CD4-positive, alpha-beta memory T cell (primary cell): ENCODE measurements at regions not wholly inside any gene's neighbourhood (a gene's known extent, or its start where the extent isn't known, plus 50 kb on each side); places are given as distances from the start of the nearest gene placed in this dataset.

Experiments used
- CTCF ChIA-PET: fragments of 350-600 bp; sonication (Branson Sonifier 250); formaldehyde crosslinking; loops from one replicate; lab custom pipeline; 2021; ENCODE audit warnings: inconsistent platforms; ENCODE audit not compliant: partially characterized antibody; lab: Charles Lee
- POLR2A ChIA-PET: fragments of 350-600 bp; sonication (Branson Sonifier 250); formaldehyde crosslinking; loops from one replicate; lab custom pipeline; 2021; ENCODE audit not compliant: partially characterized antibody; lab: Charles Lee
- DNase-seq, 5 donors: peaks; one replicate each; pipeline versions ENCODE4 v3.0.0 to v3.0.0-alpha.2; 2020 to 2022; ENCODE audit warnings: mixed read lengths in 1 of 5
- H3K27ac ChIP-seq: one replicate; pipeline ENCODE4 v1.7.0; 2013; ENCODE audit warnings: low read depth, low read length
- H3K27me3 ChIP-seq: 2 replicates; pipeline ENCODE4 v1.7.0; 2013; ENCODE audit warnings: mild to moderate bottlenecking, low read length, moderate library complexity; ENCODE audit not compliant: insufficient read depth
- H3K36me3 ChIP-seq: 2 replicates; pipeline ENCODE4 v1.7.0; 2013; ENCODE audit warnings: mild to moderate bottlenecking, low read length, moderate library complexity; ENCODE audit not compliant: insufficient read depth
- H3K4me1 ChIP-seq: 2 replicates; pipeline ENCODE4 v1.7.0; 2013; ENCODE audit warnings: mild to moderate bottlenecking, low read length, moderate library complexity; ENCODE audit not compliant: insufficient read depth
- H3K4me3 ChIP-seq, 2 donors: one replicate each; pipeline ENCODE4 v1.7.0; 2013; ENCODE audit warnings: low read length in 2 of 2, mild to moderate bottlenecking in 1 of 2
- H3K9me3 ChIP-seq, 2 donors: one replicate each; pipeline ENCODE4 v1.7.0; 2013; ENCODE audit warnings: low read length in 2 of 2, control low read depth in 1 of 2; ENCODE audit not compliant: control insufficient read depth in 1 of 2
- H3K27ac Mint-ChIP-seq, 7 donors: one replicate each; pipeline ENCODE4 v1.8.0; 2020 to 2021; ENCODE audit warnings: mixed read lengths in 7 of 7, mild to moderate bottlenecking in 6 of 7, inconsistent platforms in 3 of 7, moderate library complexity in 3 of 7
- H3K27me3 Mint-ChIP-seq, 2 donors: one replicate each; pipeline ENCODE4 v1.8.0; 2020 to 2021; ENCODE audit warnings: mixed read lengths in 2 of 2
- H3K36me3 Mint-ChIP-seq, 2 donors: one replicate each; pipeline ENCODE4 v1.8.0; 2020 to 2021; ENCODE audit warnings: mixed read lengths in 2 of 2, inconsistent platforms in 1 of 2, mild to moderate bottlenecking in 1 of 2
- H3K4me1 Mint-ChIP-seq, 4 donors: one replicate each; pipeline ENCODE4 v1.8.0; 2020 to 2021; ENCODE audit warnings: mixed read lengths in 4 of 4, mild to moderate bottlenecking in 1 of 4
- H3K4me3 Mint-ChIP-seq, 8 donors: one replicate each; pipeline ENCODE4 v1.8.0; 2020 to 2021; ENCODE audit warnings: mixed read lengths in 8 of 8, mild to moderate bottlenecking in 7 of 8, moderate library complexity in 6 of 8, inconsistent platforms in 3 of 8
- H3K9me3 Mint-ChIP-seq, 8 donors: one replicate each; pipeline ENCODE4 v1.8.0; 2020 to 2021; ENCODE audit warnings: mixed read lengths in 8 of 8, mild to moderate bottlenecking in 5 of 8, inconsistent platforms in 3 of 8, moderate library complexity in 1 of 8
- intact Hi-C: fragments of 100-400 bp; cut with micrococcal nuclease; formaldehyde crosslinking; loops from one replicate; pipeline ENCODE4 v1.15.1; 2023

DNA sequence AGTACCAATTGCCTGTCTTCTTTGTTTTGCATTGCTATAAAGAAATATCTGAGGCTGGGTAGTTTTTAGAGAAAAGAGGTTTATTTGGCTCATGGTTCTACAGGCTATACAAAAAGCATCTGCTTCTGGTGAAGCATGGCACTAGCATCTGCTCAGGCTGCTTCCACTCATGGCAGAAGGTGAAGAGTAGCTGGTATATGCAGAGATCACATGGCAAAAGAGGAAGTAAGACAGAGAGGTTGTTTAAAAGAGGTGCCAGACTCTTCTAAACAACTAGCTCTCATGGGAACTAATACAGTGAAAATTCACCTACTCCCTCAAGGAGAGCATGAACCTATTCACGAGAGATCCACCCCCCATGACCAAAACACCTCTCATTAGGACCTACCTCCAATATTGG is 56.7 kb upstream of the GUCA2B start:
- ChIA-PET POLR2A (no interaction called here), CTCF (no interaction called here)
- Mint-ChIP-seq H3K9me3 (peaks cover 0 to 28% (median 15%) of the 10 kb centered on the region in 8 donors), H3K4me3 (no peak overlapping the region), H3K4me1 (no peaks in the 10 kb centered on the region), H3K27me3 (peaks cover 18 to 23% of the 10 kb centered on the region in 2 donors), H3K27ac (no peak overlapping the region), H3K36me3 (peaks cover 0 to 3% of the 10 kb centered on the region in 2 donors)
- H3K36me3 ChIP-seq, result no peaks in the 10 kb centered on the region
- peaks cover 6% of the 10 kb centered on the region for H3K27me3 ChIP-seq
- no peaks in the 10 kb centered on the region for H3K4me1 ChIP-seq
- intact Hi-C loops, result no loop called here
- H3K4me3 ChIP-seq, result no peak overlapping the region
- no peaks in the 10 kb centered on the region for H3K9me3 ChIP-seq
- no peak for DNase-seq
- no peak overlapping the region for H3K27ac ChIP-seq

GRCh38 chr1:42089246-42089645 is 64.0 kb upstream of the GUCA2B start:
- no peak overlapping the region for H3K4me3 ChIP-seq
- no peaks in the 10 kb centered on the region for H3K27me3 ChIP-seq
- Mint-ChIP-seq H3K27me3 (peaks cover 18 to 20% of the 10 kb centered on the region in 2 donors), H3K4me3 (no peak overlapping the region), H3K36me3 (peaks cover 5 to 6% of the 10 kb centered on the region in 2 donors), H3K9me3 (peaks cover 0 to 47% (median 27%) of the 10 kb centered on the region in 8 donors), H3K27ac (no peak overlapping the region), H3K4me1 (peaks cover 0 to 6% (median 0%) of the 10 kb centered on the region in 4 donors)
- H3K36me3 ChIP-seq, result no peaks in the 10 kb centered on the region
- intact Hi-C loops, result no loop called here
- ChIA-PET POLR2A (no interaction called here), CTCF (no interaction called here)
- no peak overlapping the region for H3K27ac ChIP-seq
- no peaks in the 10 kb centered on the region for H3K9me3 ChIP-seq
- DNase-seq, result no peak
- no peaks in the 10 kb centered on the region for H3K4me1 ChIP-seq

- POLR2A ChIA-PET, result no interaction called here
- no peak for DNase-seq
- Mint-ChIP-seq H3K36me3 (peaks cover 4 to 6% of the 10 kb centered on the region in 2 donors), H3K9me3 (peaks cover 0 to 34% (median 23%) of the 10 kb centered on the region in 8 donors), H3K27ac (no peak overlapping the region), H3K4me3 (no peak overlapping the region), H3K27me3 (peaks cover 17 to 21% of the 10 kb centered on the region in 2 donors), H3K4me1 (peaks cover 0 to 6% (median 0%) of the 10 kb centered on the region in 4 donors)
- Histone ChIP-seq H3K36me3 (no peaks in the 10 kb centered on the region), H3K27ac (no peak overlapping the region), H3K4me3 (no peak overlapping the region), H3K4me1 (no peaks in the 10 kb centered on the region), H3K9me3 (no peaks in the 10 kb centered on the region), H3K27me3 (no peaks in the 10 kb centered on the region)
- CTCF ChIA-PET, result no interaction called here
- intact Hi-C loops, result no loop called here
Measured at GRCh38 chr1:42086146-42086545, 67.1 kb upstream of the GUCA2B start.

- H3K27ac Mint-ChIP-seq, result no peak overlapping the region
- ChIA-PET POLR2A (no interaction called here), CTCF (no interaction called here)
- no peaks in the 10 kb centered on the region for H3K36me3 ChIP-seq
- H3K4me1 ChIP-seq, result no peaks in the 10 kb centered on the region
- no peaks in the 10 kb centered on the region for H3K9me3 ChIP-seq
- no peak overlapping the region for H3K4me3 ChIP-seq
- H3K9me3 Mint-ChIP-seq, result peaks cover 0 to 36% (median 23%) of the 10 kb centered on the region in 8 donors
- H3K27me3 Mint-ChIP-seq, result peaks cover 17 to 21% of the 10 kb centered on the region in 2 donors
- no peaks in the 10 kb centered on the region for H3K27me3 ChIP-seq
- no peak overlapping the region for H3K27ac ChIP-seq
- peak overlapping the region in 2 of 8 donors; percentile 22 to 32 for H3K4me3 Mint-ChIP-seq
- DNase-seq, result no peak
- intact Hi-C loops, result no loop called here
- peaks cover 0 to 6% (median 0%) of the 10 kb centered on the region in 4 donors for H3K4me1 Mint-ChIP-seq
- peaks cover 5 to 6% of the 10 kb centered on the region in 2 donors for H3K36me3 Mint-ChIP-seq
Measured at GRCh38 chr1:42085596-42085995, 67.6 kb upstream of the GUCA2B start.

DNA sequence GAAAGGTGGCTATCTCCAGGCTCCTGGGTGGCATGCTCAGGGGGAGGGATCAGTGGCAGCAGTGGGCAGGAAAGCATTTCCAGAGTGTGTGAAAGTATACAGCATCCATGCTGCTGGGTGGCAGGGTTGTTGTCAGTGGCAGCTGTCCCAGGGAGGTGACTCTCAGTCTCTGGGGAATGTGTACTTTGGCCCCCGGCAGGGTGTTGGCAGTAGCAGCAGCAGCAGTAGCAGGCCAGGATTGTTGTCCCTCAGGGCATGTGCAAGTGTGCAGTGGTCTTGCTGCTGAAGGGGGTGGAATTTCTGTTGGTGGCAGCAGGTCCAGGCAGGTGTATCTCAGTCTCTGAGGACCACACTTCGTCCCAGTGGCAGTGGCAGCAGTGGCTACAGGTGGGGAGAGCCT is 71.7 kb upstream of the GUCA2B start:
- Mint-ChIP-seq H3K4me1 (peaks cover 0 to 3% (median 0%) of the 10 kb centered on the region in 4 donors), H3K27me3 (peaks cover 7 to 14% of the 10 kb centered on the region in 2 donors), H3K4me3 (no peak overlapping the region), H3K9me3 (peaks cover 2 to 18% (median 14%) of the 10 kb centered on the region in 8 donors), H3K27ac (no peak overlapping the region), H3K36me3 (peaks cover 8 to 13% of the 10 kb centered on the region in 2 donors)
- Histone ChIP-seq H3K27me3 (no peaks in the 10 kb centered on the region), H3K4me3 (no peak overlapping the region), H3K4me1 (no peaks in the 10 kb centered on the region), H3K9me3 (no peaks in the 10 kb centered on the region), H3K36me3 (no peaks in the 10 kb centered on the region), H3K27ac (no peak overlapping the region)
- CTCF ChIA-PET, result no interaction called here
- DNase-seq, result no peak
- intact Hi-C loops, result no loop called here
- POLR2A ChIA-PET, result no interaction called here

DNA sequence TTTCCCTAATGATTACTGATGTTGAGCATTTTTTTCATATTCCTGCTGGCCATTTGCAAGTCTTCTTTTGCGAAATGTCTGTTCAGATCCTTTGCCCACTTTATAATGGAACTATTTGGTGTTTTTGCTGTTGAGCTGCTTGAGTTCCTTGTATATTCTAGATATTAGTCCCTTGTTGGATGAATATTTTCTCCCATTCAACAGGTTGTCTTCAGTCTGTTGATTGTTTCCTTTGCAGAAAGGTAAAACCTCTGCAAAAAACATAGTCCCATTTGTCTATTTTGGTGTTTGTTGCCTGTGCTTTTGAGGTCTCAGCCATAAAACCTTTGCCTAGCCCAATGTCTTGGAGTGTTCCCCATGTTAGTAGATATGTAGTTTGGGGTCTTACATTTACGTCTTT is 78.0 kb upstream of the GUCA2B start:
- no peaks in the 10 kb centered on the region for H3K27me3 ChIP-seq
- intact Hi-C loops, result no loop called here
- Mint-ChIP-seq H3K9me3 (peaks cover 2 to 15% (median 9%) of the 10 kb centered on the region in 8 donors), H3K27me3 (peaks cover 4 to 14% of the 10 kb centered on the region in 2 donors), H3K4me3 (no peak overlapping the region), H3K4me1 (no peaks in the 10 kb centered on the region), H3K27ac (no peak overlapping the region), H3K36me3 (peaks cover 4 to 8% of the 10 kb centered on the region in 2 donors)
- DNase-seq, result no peak
- H3K36me3 ChIP-seq, result no peaks in the 10 kb centered on the region
- CTCF ChIA-PET, result no interaction called here
- H3K9me3 ChIP-seq, result no peaks in the 10 kb centered on the region
- no peak overlapping the region for H3K27ac ChIP-seq
- POLR2A ChIA-PET, result no interaction called here
- no peaks in the 10 kb centered on the region for H3K4me1 ChIP-seq
- H3K4me3 ChIP-seq, result no peak overlapping the region

- CTCF ChIA-PET, result no interaction called here
- Mint-ChIP-seq H3K36me3 (no peaks in the 10 kb centered on the region), H3K27ac (peak overlapping the region in 1 of 7 donors; percentile 38), H3K4me3 (no peak overlapping the region), H3K4me1 (no peaks in the 10 kb centered on the region), H3K9me3 (peaks cover 0 to 5% (median 0%) of the 10 kb centered on the region in 8 donors), H3K27me3 (peaks cover 0 to 10% of the 10 kb centered on the region in 2 donors)
- POLR2A ChIA-PET, result no interaction called here
- Histone ChIP-seq H3K4me3 (no peak overlapping the region), H3K4me1 (no peaks in the 10 kb centered on the region), H3K9me3 (no peaks in the 10 kb centered on the region), H3K27me3 (no peaks in the 10 kb centered on the region), H3K27ac (no peak overlapping the region), H3K36me3 (no peaks in the 10 kb centered on the region)
- intact Hi-C loops, result no loop called here
- no peak for DNase-seq
Measured at GRCh38 chr1:42070996-42071395, 82.2 kb upstream of the GUCA2B start.
